Loucy (cell line): ENCODE measurements at regions not wholly inside any gene's neighbourhood (a gene's known extent, or its start where the extent isn't known, plus 50 kb on each side); places are given as distances from the start of the nearest gene placed in this dataset.

ENCODE experiments used
- H2AFZ ChIP-seq: fragments of 200-600 bp; sonication (generic); 2 replicates; pipeline ENCODE4 v1.6.0; 2016; ENCODE audit warnings: antibody characterized with exemption, mild to moderate bottlenecking, low read length, moderate library complexity
- H3F3A ChIP-seq: fragments of 200-600 bp; 2 replicates; pipeline ENCODE4 v1.6.0; 2016; ENCODE audit warnings: antibody characterized with exemption, low read depth, mild to moderate bottlenecking
- H3K27me3 ChIP-seq: fragments of 200-600 bp; sonication (generic); 2 replicates; pipeline ENCODE4 v1.6.1; 2014; ENCODE audit warnings: low read length, mild to moderate bottlenecking; ENCODE audit not compliant: insufficient read depth, poor library complexity, severe bottlenecking
- H3K36me3 ChIP-seq: fragments of 200-600 bp; sonication (generic); 2 replicates; pipeline ENCODE4 v1.6.1; 2016; ENCODE audit warnings: low read length; ENCODE audit not compliant: insufficient read depth
- H3K4me1 ChIP-seq: fragments of 200-600 bp; sonication (generic); 2 replicates; pipeline ENCODE4 v1.5.1; 2014; ENCODE audit warnings: low read length, mild to moderate bottlenecking; ENCODE audit not compliant: insufficient read depth, poor library complexity, severe bottlenecking
- H3K4me2 ChIP-seq: fragments of 200-600 bp; sonication (generic); 2 replicates; pipeline ENCODE4 v1.6.0; 2014; ENCODE audit warnings: antibody characterized with exemption, low read length, low read depth, mild to moderate bottlenecking; ENCODE audit not compliant: poor library complexity, severe bottlenecking
- H3K4me3 ChIP-seq: fragments of 200-600 bp; sonication (generic); 2 replicates; pipeline ENCODE4 v1.5.1; 2014; ENCODE audit warnings: low read length, mild to moderate bottlenecking, mixed read lengths; ENCODE audit not compliant: poor library complexity, severe bottlenecking
- H3K79me2 ChIP-seq: fragments of 200-600 bp; sonication (generic); 2 replicates; pipeline ENCODE4 v1.6.1; 2014; ENCODE audit warnings: low read length; ENCODE audit not compliant: insufficient read depth
- H3K9ac ChIP-seq: fragments of 200-600 bp; sonication (generic); 2 replicates; pipeline ENCODE4 v1.6.0; 2014; ENCODE audit warnings: mild to moderate bottlenecking, low read depth, low read length, moderate library complexity; ENCODE audit not compliant: poor library complexity, severe bottlenecking
- H3K9me2 ChIP-seq: fragments of 200-600 bp; sonication (generic); replicated peaks from 2 replicates; pipeline ENCODE4 v1.6.1; 2016; ENCODE audit warnings: low read depth, low read length, mixed read lengths
- H3K9me3 ChIP-seq: fragments of 200-600 bp; sonication (generic); 2 replicates; pipeline ENCODE4 v1.6.1; 2014; ENCODE audit warnings: mild to moderate bottlenecking, antibody characterized with exemption, low read length, low read depth; ENCODE audit not compliant: insufficient read depth
- H4K20me1 ChIP-seq: fragments of 200-600 bp; sonication (generic); 2 replicates; pipeline ENCODE4 v1.6.0; 2014; ENCODE audit warnings: antibody characterized with exemption, low read length, mild to moderate bottlenecking; ENCODE audit not compliant: insufficient read depth, poor library complexity, severe bottlenecking
- CTCF ChIP-seq: fragments of 200-600 bp; sonication (generic); conservative IDR thresholded peaks from 2 replicates; pipeline ENCODE4 v1.5.1; 2014; ENCODE audit warnings: mild to moderate bottlenecking, antibody characterized with exemption, low read length
- EZH2phosphoT487 ChIP-seq: fragments of 200-600 bp; IDR thresholded peaks from 2 replicates; pipeline ENCODE4 v1.6.1; 2018; ENCODE audit warnings: antibody characterized with exemption, mild to moderate bottlenecking, moderate library complexity, borderline replicate concordance

GRCh38 chr7:125878235-125878956 lies 948.8 kb upstream of the POT1 start:
- Histone ChIP-seq H3K79me2 (no peaks in the 10 kb centered on the region), H3K4me3 (no peak overlapping the region), H4K20me1 (no peaks in the 10 kb centered on the region), H3K9me3 (no peaks in the 10 kb centered on the region), H3K4me1 (no peaks in the 10 kb centered on the region), H3F3A (no peaks in the 10 kb centered on the region), H2AFZ (no peak overlapping the region), H3K36me3 (no peaks in the 10 kb centered on the region), H3K9ac (no peak overlapping the region), H3K4me2 (no peak overlapping the region), H3K27me3 (no peaks in the 10 kb centered on the region), H3K9me2 (no peaks in the 10 kb centered on the region)
- TF ChIP-seq CTCF (no peak), EZH2phosphoT487 (no peak)

- H4K20me1 ChIP-seq: no peaks in the 10 kb centered on the region
- no peak overlapping the region for H2AFZ ChIP-seq
- no peaks in the 10 kb centered on the region for H3K9me2 ChIP-seq
- H3K4me2 ChIP-seq: no peak overlapping the region
- H3K79me2 ChIP-seq: no peaks in the 10 kb centered on the region
- H3K9me3 ChIP-seq: no peaks in the 10 kb centered on the region
- no peaks in the 10 kb centered on the region for H3K36me3 ChIP-seq
- H3K9ac ChIP-seq: no peak overlapping the region
- no peaks in the 10 kb centered on the region for H3F3A ChIP-seq
- H3K4me1 ChIP-seq: no peaks in the 10 kb centered on the region
- H3K27me3 ChIP-seq: no peaks in the 10 kb centered on the region
- TF ChIP-seq CTCF (no peak), EZH2phosphoT487 (no peak)
- no peak overlapping the region for H3K4me3 ChIP-seq
Measured at GRCh38 chr7:125877246-125877645, 947.6 kb upstream of the POT1 start.

- H3K36me3 ChIP-seq: no peaks in the 10 kb centered on the region
- no peaks in the 10 kb centered on the region for H3K9me3 ChIP-seq
- no peaks in the 10 kb centered on the region for H3K27me3 ChIP-seq
- no peaks in the 10 kb centered on the region for H3K79me2 ChIP-seq
- H3K4me1 ChIP-seq: no peaks in the 10 kb centered on the region
- H3K4me2 ChIP-seq: no peak overlapping the region
- H3K9me2 ChIP-seq: no peaks in the 10 kb centered on the region
- TF ChIP-seq CTCF (no peak), EZH2phosphoT487 (no peak)
- no peak overlapping the region for H3K9ac ChIP-seq
- H4K20me1 ChIP-seq: no peaks in the 10 kb centered on the region
- no peak overlapping the region for H2AFZ ChIP-seq
- H3K4me3 ChIP-seq: no peak overlapping the region
- no peaks in the 10 kb centered on the region for H3F3A ChIP-seq
Measured at GRCh38 chr7:125876431-125876830, 946.8 kb upstream of the POT1 start.
